ENCODE measurements at regions not wholly inside any gene's neighbourhood (a gene's known extent, or its start where the extent isn't known, plus 50 kb on each side); places are given as distances from the start of the nearest gene placed in this dataset.

DNA sequence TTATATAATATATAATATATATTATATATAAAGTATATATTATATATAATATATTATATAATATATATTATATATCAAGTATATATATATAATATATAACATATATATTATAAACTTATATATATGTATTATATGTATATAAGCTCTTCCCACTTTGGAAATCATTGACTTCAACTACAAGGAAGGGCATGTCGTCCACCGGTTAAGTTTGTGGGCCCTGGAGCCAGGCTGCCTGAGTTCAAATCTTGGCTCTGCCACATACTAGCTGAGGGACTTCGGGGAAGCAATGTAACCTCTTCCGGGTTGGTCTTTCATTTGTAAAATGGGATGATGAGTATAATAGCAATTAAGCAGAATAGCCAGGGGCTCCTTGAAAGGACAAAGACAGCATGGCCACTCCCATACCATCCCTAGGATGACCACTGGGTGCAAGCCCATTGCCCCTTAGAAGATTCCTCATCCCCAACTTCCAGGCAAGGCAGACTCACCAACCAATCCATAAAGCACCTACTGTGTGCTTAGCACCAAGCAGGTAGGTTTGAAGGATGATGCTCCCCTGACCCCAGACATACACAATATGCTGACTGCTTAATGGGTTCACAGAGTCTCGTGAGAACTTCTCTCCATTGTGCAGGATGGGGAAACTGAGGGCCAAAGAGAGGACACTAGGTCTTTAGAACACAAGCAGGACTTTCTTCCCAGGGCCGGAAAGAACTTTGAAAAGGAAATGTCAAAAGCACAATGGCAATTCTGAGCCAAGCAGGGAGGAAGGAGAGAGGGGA is 163.2 kb downstream of the MRPL14 start:
- in situ Hi-C loops (cut with HindIII; ENCODE audit: low sequenced_read_pairs), result no loop called here
- no peak for DNase-seq (ENCODE audit: low spot score)

DNA sequence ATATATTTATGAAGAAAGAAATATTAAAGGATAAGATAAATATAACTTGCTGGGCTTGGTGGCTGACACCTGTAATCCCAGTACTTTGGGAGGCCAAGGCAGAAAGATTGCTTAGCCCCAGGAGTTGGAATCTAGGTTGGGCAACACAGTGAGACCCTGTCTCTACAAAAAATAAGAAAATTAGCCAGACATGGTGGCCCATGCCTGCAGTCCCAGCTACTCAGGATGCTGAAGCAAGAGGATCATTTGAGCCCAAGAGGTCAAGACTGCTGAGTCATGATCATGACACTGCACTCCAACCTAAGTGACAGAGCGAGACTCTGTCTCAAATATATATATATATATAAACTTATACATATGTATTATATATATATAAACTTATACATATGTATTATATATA is 164.0 kb downstream of the MRPL14 start:
- in situ Hi-C loops (cut with HindIII; ENCODE audit: low sequenced_read_pairs), result no loop called here

DNA sequence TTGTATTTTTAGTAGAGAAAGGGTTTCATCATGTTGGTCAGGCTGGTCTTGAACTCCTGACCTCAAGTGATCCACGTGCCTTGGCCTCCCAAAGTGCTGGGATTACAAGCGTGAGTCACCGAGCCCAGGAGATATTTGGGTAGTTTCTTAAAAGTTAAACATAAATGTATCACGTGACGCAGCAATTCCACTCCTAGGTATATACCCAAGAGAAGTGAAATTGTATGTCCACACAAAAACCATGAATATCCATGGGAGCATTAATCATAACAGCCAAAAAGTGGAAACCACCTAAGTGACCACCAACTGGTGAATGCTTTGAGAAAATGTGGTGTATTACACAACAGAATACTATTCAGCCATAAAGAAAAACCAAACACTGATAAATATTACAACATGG is 164.8 kb downstream of the MRPL14 start:
- in situ Hi-C loops (cut with HindIII; ENCODE audit: low sequenced_read_pairs), result no loop called here
- no peak for DNase-seq (ENCODE audit: low spot score)

More for the DNA sequence above, 164.0 kb downstream of the MRPL14 start:
- DNase-seq (ENCODE audit: low spot score), result no peak

DNA sequence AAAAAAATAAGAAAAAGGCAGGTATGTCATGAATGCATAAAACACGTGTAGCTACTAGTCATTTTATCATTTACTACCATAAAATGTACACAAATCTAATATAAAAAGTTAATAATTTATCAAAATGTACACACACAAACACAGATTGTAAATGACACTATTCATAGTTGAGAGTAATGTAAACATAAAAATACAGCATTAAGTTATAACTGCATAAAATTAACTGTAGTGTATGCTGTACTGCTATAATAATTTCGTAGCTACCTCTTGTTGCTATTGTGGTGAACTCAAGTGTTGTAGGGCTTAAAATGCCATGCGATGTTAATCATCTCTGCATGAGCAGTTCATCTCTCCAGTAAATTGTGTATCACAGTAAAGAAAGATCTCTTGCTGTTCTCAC is 170.0 kb downstream of the MRPL14 start:
- in situ Hi-C loops (cut with HindIII; ENCODE audit: low sequenced_read_pairs), result no loop called here
- no peak for DNase-seq (ENCODE audit: low spot score)

DNA sequence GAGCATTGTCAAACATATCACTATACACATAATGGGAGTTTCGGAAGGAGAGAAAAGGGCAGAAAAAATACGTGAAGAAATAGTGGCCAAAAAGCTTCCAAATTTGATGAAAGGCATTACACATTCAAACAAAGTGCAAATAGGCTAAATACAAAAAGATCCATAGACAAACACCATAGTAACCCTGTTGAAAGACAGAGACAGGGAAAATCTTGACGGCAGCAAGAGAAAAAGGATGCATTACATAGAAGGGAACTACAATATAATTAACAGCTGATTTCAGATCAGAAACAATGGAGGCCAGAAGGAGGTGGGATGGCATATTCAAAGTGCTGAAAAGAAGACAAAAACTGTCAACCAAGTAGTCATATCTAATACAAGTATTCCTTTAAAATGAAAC is 170.8 kb downstream of the MRPL14 start:
- in situ Hi-C loops (cut with HindIII; ENCODE audit: low sequenced_read_pairs), result no loop called here
- DNase-seq (ENCODE audit: low spot score), result no peak

DNA sequence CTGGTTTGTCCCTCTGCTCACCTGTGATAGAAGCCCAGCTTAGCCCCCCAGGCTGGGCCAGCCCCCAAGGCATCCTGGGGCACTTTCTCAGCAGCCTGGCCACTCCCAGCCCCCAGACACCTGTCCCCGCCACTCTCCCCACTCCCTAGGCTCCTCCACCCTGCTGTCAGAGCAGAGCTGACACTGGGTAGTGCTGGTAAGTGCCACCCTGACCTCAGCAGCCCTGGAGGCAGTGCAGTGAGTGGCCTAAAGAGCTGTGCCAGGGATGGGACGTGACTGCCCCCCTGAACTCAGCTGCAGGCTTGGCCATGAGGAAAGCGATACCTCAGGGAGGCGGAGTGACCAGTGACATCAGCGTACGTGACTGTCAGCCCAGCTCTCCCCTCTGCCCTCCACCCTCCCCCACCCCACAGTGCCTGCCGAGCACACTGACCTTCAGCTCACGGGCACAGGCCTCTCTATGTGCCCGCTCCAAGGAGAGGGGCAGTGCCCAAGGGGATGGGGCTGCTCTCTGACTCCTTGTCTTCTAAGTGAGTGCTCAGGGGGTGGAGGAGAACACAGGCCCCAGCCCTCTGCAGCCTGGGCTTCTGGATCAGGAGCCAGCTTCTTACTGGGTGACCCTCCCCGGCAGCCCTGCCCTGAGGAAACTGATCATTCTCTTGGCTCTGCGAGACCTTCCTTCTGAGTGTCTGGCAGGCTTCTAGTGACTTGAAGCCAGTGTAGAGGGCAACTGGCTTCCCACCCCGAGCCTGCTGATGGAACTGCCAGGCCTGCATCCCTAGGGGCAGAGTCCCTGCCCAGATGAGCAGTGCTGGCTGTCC is 172.7 kb downstream of the MRPL14 start:
- in situ Hi-C loops (cut with HindIII; ENCODE audit: low sequenced_read_pairs), result no loop called here
- DNase-seq (ENCODE audit: low spot score), result no peak

DNA sequence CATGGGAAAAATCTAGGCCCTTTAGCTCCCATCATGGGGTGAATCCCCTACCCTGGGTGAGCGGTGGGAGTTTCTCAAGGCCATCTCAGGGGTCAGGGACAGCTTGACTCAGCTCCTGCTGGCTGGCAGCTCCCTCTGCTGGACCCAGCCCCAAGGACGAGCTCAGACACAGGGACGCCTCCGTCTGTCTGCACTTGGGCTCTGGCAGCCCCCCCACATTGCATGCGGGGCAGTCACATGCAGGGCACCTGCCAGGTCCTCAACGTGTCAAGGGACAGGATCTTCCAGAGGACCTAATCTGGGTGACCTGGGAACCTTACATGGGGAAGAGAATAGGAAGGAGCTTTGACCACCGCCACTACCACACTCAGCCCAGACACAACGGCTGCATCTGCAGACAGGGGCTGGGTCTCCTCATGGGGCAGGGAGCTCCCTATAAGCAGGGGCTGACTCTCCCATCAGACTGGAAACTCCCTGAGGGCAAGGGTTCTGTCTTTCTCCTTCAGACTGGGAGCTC is 173.4 kb downstream of the MRPL14 start:
- in situ Hi-C loops (cut with HindIII; ENCODE audit: low sequenced_read_pairs), result no loop called here
- DNase-seq (ENCODE audit: low spot score), result no peak

DNA sequence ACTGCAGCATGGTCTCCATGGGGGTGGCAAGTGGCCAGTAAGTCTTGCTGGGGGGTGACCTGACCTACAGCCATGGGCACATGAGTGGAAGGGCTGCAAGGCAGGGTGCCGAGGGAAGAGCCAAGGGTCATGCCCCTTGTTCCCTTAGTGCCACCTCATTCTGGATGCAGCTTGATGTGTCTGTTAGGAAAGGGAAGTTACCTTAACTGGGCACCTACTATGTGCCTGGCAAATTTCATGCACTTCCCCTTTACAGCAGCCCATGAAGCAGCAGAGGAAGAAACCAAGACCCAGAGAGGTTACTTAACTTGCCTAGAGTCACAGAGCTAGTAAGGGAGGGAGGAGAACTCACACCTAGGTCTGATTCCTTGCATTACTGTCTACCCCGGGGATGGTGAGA is 174.0 kb downstream of the MRPL14 start:
- no peak for DNase-seq (ENCODE audit: low spot score)
- in situ Hi-C loops (cut with HindIII; ENCODE audit: low sequenced_read_pairs), result no loop called here

DNA sequence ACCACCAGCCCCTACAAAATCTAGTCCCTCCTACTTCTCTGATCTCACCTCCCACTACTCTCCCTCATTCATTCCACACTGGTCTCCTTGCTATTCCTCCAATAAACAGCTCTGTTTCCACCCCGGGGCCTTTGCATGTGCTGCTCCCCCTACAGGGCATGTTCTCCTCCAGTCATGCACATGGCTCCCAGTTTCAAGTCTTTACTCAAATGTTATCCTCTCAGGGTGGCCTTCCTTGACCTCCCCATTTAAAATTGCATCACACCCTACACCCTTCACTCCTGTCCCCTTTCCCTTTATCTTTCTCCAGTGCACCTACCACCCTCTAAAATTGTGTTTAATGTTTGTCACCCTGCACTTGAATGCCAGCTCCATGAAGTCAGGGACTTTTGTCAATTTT is 174.5 kb downstream of the MRPL14 start:
- no peak for DNase-seq (ENCODE audit: low spot score)
- in situ Hi-C loops (cut with HindIII; ENCODE audit: low sequenced_read_pairs), result no loop called here

DNA sequence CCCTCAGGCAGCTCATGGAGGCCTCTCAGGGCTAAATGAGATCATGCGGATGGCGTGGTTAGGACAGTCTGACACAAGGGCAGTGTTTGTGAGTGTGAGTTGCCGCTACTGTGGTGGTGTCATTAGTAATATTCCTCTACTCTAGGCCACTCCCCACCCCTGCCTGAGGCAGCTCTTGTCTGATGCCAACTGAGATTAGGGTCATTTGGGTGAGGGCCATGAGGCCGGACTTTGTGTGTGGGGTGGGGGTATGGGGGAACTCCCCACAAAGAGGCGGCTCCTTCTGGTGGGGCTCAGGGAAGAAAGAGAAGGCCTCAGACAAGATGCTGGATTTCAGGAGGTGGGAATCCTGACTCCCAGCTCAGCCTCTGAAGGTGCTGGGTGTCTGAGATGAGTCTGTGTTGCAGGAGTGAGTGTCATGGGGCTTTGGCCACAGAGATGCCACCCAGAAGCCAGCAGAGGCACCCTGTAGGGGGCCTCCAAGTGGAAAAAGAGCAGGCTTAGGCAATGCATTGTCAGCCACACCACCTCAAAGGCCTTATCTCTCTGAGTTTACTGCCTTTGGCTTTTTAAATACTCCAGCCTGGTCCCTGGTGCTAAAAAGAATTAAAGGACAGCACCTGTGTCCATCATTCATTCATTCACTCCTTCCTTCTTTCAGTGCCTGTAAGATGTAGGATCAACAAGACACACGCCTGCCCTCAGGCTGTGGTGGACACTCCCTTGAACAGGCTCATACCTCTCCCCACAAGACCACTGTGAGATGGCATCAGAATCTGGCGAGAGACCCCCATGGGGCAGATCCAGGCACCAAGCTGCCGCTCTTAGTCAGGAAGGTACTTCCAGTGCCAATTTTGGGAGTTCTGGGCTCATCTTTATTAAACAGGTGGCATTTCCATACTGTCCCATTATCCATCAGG is 175.2 kb downstream of the MRPL14 start:
- in situ Hi-C loops (cut with HindIII; ENCODE audit: low sequenced_read_pairs), result no loop called here
- DNase-seq (ENCODE audit: low spot score), result no peak

DNA sequence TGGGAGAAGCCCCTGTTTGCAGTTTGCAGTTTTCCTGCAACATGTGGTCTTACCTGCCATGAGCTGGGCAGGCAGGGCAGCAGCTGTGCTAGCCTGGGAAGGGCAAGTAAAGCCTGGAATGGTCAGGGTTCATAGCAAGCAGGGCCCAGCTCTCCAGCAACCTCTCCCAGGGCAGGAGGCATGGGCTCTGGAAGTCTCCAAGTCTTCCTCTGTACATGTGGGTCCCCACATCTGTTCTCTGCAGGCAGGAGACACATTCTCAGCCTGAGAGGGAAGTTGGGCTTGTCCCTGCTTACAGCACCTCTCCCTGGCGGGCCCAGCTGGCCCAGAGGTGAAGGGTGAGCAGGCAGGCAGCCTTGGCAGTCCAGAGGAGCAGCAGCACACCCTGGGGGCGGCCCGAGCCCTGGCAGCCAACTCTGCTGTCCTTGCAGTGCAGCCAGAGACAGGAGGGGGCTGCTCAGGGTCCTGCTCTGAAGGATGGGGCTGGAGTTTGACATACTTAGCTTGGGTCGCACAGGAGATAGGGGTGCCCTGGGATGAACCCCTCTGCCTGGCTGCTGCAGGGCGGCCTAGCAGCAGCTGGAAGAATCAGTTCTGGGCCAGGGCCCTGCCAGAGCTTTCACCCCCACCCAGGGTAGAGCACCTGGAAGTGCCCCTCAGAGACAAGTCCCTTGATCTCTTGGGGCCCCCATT is 176.0 kb downstream of the MRPL14 start:
- in situ Hi-C loops (cut with HindIII; ENCODE audit: low sequenced_read_pairs), result no loop called here

DNA sequence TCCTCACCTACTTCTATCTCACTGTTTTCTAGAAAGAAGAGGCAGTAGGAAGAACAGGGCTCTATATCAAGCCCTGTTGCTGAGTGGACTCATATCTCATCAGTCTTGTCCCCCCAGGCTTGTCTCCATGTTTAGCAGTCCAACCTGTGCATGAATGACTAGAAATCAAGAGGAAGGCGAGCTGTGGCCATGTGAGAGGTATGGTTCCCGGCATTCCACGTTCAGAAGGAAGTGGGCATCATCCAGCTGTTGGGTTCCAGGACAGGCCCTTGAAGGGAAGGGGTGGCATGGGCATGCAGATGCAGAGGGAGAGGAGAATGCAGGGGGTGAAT is 176.6 kb downstream of the MRPL14 start:
- in situ Hi-C loops (cut with HindIII; ENCODE audit: low sequenced_read_pairs), result no loop called here
- DNase-seq (ENCODE audit: low spot score), result no peak

More for the DNA sequence above, 176.0 kb downstream of the MRPL14 start:
- no peak for DNase-seq (ENCODE audit: low spot score)

DNA sequence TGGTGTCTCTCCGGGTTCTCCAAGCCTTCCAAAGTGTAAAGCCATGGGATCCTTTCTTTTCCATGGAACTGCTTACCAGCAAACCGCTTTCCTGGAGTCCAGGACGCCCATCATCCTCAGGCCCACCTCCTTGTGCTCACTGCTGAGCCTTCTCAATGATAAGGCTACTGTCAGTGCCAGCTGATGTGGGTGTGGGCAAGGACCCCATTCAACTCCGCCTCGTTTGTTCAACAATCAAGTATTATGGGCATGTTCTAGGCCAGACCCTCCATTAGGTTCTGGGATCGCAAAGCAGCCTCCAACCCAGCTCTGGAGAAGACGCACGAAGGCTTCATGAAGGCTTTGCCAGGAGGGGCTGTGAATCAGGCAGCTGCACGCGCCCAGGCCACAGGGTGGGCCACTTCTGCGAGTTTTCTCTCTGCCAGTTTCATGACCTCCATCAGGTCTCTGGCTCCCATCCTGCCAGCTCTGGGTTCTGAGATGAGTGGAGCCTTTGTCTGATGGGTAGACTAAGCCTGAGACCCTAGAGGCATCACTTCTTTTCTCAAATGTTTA is 177.1 kb downstream of the MRPL14 start:
- no peak for DNase-seq (ENCODE audit: low spot score)
- in situ Hi-C loops (cut with HindIII; ENCODE audit: low sequenced_read_pairs), result no loop called here

DNA sequence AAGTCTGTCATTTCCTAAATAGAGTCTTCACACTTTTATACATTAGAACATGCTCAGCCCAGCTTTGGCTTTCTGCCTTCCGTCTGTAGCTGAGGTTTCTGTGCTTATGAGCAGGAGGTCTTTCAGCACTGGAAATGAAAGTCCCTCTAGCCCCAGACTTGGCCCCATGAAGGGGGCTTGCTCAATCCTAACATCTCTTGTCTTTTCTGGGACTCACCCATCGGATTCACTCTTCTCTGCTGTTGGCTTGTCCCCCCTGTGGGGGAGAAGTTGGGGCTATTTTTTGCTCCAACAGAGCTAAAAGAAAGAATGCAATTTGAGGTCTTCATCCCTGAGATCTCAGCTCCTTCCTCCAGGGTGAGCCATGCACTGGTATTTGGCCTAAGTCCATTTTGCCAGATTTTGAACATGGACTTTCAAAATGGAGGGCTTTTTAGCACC is 177.7 kb downstream of the MRPL14 start:
- DNase-seq (ENCODE audit: low spot score), result no peak
- in situ Hi-C loops (cut with HindIII; ENCODE audit: low sequenced_read_pairs), result loop anchor here (5.0 kb wide), 1 partner anchor 47 kb away; no protein-coding TSS in a partner anchor

DNA sequence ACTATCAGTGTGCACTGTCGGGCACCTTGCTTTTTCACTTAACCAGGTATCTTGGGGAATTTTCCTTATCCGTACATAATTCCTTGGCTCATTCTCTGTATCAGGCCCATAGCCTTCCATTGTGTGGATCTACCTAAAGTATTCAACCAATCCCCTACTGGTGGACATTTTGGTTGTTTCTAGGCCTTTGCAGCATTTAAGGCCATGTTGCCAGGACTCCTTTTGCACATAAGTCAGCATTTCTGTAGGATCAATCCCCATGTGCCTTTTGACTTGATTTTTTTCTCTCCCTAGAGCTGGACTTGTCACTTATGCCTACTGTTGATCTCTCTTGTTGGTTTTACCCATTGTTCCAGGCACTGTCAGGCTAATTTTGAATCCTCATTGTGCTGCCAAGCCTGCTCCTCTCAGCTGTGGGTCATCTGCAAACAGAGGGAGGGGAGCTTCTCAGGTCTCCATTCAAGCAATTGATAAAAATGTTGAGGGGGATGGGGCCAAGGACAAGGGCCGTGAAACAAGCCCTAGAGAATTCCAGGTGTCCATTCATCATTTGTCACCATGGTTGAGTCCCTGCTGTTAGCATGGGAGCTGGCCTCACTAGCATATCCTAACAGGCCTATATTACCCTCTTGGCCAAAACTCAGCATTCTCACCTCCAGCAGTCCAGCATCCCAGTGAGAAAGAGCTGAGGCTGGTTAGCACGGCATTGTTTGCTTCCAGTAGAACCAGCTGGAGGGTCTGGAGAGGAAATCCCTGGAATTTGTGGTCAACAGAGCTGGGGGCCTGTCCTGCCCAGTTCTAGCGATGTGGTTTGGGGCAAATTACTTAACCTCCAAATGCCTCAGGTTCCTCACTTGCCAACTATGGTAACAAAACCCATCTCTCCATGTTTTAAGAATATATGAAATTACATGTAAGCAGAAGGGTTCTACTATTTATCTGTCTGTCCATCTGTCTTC is 178.4 kb downstream of the MRPL14 start:
- in situ Hi-C loops (cut with HindIII; ENCODE audit: low sequenced_read_pairs), result loop anchor here (5.0 kb wide), 1 partner anchor 47 kb away; no protein-coding TSS in a partner anchor
- DNase-seq (ENCODE audit: low spot score), result no peak

DNA sequence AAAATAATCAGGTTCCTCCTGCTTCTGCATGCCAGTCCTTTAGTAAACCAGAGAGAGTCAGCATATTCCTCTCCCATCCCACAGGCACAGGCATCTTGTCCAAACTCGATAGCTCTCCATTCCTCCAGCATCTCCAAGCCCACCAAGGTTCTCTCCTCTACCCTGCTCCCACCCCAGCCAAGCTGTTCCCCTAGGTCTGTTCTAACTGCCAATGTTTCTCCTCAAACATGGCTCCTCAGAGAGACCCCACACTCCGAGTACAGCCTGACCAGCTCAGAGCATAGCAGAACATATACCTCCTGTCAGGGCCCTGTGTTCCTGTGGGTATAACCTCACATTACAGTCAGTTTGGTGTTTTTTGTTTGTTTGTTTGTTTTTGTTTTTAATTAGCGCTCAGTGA is 177.8 kb downstream of the VEGFA start:
- no peak for DNase-seq (ENCODE audit: low spot score)

DNA sequence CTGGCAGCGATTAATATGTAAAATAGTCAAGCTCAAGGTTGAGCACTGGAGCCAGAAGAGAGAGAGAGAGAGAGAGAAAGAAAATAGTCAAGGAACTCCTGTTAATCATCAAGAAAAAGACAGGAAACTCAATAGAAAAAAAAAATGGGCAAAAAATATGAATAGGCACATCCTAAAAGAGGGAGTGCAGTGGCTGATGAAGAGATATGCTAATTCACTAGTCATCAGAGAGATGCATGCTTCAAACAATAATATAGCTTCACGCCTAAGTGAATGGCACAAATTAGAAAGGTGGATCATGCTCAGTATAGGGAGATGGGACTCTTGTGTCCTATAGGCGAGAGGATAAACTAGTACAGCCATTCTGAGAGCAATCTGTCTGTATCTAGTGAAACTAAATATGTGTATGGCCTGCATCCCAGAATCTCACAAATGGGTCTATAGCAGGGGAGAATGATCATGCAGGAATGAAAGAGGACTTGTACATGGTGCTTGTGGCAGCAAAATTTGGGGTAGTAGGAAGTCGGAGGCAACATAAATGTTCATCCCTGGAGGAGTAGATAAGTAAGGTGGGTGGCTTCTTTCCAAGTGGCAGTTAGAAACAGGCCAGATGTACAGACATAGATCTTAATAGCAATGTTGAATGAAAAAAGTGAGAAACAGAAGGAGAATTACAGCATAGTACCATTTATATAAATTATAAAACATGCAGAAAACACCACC is 176.8 kb downstream of the VEGFA start:
- in situ Hi-C loops (cut with HindIII; ENCODE audit: low sequenced_read_pairs), result loop anchor here (5.0 kb wide), 1 partner anchor 45 kb away; no protein-coding TSS in a partner anchor
- DNase-seq (ENCODE audit: low spot score), result no peak

More for the DNA sequence above, 177.8 kb downstream of the VEGFA start:
- in situ Hi-C loops (cut with HindIII; ENCODE audit: low sequenced_read_pairs), result loop anchor here (5.0 kb wide), 1 partner anchor 46 kb away; no protein-coding TSS in a partner anchor

Data from G401 (cell line).